GM18499 (cell line): ENCODE measurements at regions not wholly inside any gene's neighbourhood (a gene's known extent, or its start where the extent isn't known, plus 50 kb on each side); places are given as distances from the start of the nearest gene placed in this dataset.

ENCODE experiments used
- ATAC-seq: cut with Tn5 transposase; IDR thresholded peaks from one replicate; pipeline ENCODE4 v1.9.1; 2021; ENCODE audit warnings: moderate number of reproducible peaks; ENCODE audit not compliant: insufficient read depth, unreplicated experiment

DNA sequence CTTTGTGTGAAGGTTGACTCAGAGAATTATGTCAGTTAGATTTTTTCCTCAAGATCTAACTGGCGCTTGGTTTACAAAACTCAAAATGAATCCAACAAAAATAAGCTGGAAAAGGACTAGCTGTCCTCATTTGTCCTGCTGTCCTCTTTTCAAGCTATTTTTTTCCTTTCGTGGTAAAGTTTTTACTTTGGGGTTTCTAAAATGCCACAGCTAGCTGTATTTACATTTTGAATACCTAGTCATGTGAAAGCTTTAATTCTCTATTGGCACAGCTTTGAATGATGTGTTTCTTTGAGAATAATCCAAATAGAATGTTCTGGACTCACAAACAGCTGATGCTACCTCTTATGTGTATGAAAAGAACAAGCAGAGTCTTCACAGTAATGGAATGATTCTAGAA is 673.6 kb upstream of the NR5A2 start:
- ATAC-seq = no peak

DNA sequence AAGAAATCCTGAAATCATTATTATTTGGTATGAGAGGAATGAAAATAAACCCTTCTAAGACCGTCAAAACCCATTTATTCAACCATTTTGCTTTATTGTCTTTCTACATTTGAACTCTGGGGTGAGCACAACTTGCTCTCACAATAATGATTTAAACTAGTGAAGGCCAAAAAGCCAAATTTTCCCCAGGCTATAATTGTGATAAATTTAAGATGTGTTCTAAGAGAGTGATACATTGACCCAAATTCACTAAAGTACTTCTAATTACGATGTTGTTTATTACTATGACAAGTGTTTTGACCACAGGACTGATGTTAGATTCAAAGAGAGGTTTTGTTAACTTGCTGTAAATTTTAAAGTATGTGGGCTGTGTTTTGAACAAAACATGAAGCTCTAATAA is 670.9 kb upstream of the NR5A2 start:
- ATAC-seq = no peak

DNA sequence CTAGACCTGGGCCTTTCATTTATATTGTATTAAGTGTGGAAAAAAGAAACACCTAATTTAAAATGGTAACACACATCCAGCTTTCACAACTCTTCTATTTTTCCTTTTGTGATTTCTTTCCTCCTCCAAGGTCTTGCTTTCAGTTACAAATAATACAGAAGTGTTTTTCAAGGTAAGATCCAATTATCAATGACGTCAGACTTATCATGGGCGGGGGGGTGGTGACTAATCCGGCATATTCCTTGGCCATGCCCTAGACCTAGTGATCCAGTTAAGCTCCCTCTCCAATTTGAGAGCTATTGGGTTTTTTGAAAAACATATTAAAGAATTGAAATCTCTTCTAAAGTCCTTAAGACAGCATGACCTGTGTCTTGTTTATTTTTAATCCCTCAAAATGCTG is 669.9 kb upstream of the NR5A2 start:
- ATAC-seq = no peak

DNA sequence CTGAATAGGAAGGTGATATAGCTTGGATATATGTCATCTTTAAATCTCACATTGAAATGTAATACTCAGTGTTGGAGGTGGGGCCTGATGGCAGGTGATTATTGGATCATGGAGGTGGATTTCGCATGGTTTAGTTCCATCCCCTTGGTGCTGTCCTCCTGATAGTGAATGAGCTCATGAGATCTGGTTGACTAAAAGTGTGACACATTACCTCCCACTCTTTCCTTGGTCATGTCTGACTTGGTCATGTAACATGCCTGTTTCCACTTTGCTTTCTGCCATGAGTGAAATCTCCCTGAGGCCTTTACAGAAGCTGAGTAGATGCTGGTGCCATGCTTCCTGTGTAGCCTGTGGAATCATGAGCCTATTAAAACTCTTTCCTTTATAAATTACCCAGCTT is 664.5 kb upstream of the NR5A2 start:
- ATAC-seq = no peak

DNA sequence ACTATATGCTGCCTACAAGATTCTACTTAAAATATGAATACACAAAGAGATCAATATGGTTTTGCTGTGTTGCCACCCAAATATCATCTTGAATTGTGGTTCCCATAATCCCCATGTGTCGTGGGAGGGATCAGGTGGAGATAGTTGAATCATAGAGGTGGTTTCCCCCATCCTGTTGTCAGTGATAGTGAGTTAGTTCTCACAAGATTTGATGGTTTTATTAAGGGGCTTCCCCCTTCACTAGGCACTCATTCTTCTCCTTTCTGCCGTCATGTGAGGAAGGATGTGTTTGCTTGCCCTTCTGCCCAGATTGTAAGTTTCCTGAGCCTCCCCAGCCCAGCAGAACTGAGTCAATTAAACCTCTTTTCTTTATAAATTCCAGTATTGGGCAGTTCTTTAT is 654.4 kb upstream of the NR5A2 start:
- ATAC-seq = no peak

DNA sequence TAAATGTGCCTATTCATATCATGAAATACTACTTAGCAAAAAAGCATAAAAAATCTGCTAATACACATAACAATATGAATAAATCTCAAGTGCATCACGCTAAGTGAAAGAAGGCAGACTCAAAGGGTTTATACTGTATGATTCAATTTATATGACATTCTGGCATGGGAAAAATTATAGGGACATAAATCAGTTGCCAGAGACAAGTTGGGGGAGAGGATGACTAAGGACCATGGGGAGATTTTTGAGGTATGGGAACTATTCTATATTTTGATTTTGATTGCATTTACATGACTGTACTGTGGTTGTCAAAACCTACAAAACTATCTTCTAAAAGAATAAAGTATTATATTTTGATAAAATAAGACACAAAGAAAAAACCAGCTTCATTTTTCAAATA is 650.3 kb upstream of the NR5A2 start:
- no peak for ATAC-seq

DNA sequence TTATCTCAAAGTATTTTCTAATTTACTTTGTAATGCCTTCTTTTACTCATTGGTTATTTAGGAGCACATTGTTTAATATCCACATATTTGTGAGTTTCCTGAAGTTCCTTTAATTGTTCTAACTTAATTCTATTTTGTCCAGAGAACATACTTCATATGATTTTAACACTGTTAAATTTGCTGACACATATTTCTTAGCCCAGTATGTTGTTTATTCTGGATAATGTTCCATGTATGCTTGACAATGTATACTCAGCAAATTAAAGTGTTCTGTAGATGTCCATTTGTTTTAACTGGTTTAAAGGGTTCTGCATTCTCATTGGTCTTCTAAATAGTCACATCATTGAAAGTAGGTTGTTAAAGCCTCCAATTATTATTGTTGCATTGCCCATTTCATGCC is 643.7 kb upstream of the NR5A2 start:
- no peak for ATAC-seq

DNA sequence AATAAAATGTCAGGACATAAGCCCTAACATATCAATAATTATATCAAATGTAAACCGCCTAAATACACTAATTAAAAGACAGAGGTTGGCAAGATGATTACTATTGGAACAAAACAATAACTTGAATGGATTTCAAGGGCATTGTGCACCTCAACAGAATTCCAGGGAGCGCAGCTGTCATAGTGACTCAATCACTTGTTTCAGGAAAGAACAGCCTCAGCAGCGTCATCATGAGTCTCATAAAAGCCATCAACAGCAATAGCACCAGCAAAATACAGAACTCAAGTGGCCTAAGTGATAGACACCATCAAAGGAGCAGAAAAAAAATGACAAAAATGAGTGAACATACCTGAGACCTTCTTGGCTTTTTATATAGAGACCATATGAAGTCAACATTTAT is 632.7 kb upstream of the NR5A2 start:
- ATAC-seq = no peak

DNA sequence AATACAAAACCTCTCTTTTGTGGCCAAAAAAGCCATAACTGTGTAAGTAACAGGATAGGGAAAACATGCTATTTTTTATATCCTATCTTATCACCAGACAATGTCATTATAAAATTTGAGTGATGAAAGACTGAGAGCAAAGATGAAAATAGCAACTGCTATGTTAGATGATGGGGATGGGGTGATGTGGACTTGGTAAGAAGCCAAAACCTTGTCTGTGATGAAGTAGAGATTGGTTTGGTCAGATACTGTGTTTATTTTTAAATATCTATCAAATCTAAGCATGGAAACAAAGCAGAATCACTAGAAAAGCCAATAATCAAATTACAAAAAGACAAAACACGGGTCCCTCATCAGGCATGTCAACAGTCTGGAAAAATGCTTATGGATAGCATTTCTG is 631.1 kb upstream of the NR5A2 start:
- ATAC-seq = no peak

DNA sequence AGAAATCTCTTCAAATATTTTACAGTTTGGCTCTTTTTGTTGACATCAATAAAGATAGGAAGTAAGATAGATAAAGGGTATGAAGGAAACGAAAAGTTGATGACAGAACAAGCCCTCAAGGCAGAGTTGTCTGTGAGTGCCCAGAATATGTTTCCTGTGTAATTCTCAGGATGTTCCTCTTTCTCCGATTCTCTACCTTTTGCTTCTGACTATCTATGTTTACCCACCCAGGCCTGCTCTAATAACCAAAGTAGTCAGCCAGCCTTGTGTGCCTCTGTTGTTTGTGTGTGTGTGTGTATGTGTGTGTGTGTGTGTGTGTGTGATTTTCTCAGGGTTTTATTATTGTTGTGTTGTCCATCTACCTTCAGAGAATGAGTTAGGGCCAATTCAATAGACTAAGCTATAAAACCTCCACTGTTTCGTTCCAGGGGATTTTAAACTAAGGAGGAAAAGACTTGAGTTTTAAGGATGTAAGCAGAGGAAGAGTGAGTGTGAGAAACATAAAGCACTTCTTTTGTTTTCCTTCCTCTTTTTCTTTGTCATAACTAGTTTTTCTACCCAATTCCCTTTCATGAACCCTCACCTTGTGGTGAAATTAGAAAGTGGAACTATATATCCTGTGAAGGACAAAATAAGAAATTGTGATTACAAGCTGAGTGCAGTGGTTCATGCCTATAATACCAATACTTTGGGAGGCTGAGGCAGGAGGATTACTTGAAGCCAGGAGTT is 627.4 kb upstream of the NR5A2 start:
- ATAC-seq = peak; percentile 89

DNA sequence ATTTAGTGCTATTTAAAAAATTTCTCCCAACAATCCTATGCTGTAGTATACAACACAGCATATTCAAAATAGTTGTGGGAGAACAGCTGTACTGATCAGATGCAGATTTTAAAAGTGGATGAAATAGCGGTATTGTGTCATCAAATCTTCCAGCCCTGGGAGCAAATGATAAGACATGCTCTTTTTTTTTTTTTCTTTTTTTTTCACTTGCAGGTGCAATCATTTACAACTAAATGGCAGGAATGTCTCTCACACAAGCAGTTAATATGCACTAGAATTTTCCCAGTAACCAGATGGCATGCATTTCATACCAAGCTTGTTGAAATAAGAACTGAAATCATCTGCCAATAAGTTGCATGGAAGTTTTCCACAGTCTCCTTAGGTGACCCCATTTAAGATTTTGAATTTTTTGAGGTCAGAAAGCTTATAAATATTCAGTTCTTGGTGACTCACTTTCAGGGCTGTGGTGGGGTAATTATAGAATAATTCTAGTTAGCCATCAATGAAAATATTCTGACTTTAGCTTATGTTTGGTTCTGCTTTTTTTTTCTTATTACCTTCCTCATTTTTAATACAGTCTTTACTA is 623.9 kb upstream of the NR5A2 start:
- ATAC-seq = no peak

DNA sequence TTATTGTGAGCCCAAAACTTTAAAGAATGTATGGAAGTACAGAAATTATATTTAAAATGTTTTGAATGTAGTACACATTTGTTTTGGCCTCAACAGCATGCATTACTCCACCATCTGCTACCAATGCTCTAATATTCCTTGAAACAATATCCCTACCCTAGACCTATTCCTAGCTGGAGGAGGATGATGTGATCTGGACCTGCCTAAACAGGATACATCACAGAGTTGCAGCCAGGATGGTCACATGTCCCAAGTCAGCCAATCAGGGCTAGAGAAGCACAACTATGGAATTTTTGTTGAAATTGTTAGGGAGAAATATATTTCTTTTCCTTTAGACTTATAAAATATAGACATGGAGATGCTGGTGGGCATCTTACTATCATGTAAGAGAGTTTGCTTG is 623.3 kb upstream of the NR5A2 start:
- no peak for ATAC-seq

DNA sequence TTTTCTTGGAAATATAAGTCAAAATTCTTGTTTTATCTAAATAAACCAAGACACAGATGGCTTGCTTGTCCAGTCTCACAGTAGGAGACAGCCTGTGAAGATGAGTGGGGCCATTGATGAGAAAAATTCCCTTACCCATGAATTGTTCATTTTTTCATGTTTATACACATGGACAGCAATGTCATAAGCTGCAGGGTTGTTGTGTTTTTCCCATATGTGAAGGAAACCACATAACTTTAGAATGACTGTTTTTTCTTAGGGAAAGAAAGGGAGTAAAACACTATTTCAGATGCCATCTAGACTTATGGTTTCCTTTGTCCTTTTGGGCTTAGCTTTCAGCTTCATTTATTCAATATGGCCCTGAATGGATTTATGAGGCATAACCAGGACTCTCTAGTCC is 622.5 kb upstream of the NR5A2 start:
- ATAC-seq = no peak

DNA sequence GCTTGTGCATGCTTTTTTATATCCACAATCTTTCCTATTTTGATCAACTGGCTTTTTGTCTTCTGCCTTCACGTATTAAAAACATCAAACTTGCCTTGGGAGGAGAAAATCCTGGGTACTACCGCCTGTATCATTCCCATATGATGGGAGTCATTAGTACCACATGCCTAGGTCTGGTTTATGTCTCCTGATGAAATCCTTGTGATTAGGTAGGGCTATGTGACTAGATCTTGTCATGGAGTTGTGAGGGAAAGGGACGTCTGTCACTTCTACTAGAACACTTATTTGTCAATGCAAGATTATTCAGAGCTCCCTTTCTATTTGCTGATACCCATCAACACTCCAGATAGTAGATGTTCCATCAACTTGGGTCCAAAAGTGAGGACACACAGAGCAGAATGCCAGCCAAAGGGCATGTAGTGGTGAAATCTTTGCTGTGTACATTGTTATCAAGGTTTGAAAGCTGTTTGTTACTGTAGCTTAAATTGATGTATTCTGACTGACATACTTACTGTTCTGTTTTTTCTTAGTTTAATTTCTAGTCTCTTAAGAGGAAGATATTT is 621.8 kb upstream of the NR5A2 start:
- ATAC-seq = no peak

DNA sequence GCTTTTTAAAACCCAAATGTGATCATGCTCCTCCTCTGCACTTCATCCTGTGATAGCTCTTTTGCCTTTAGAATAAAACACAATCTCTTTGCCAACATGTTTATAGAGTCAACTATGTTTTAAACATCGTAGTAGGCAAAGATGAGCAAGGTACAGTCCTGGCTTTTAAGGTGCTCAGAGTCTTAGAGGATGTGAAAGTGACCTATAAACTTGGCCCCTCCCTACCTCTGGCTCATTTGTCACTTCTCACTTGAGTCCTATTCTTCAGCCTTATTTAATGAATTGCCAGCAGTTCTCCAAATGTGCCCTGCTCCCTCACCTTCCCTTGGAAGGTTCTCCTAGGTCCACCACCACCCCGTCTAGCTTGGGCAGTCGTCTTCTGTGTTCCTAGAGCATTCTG is 617.0 kb upstream of the NR5A2 start:
- ATAC-seq = no peak

DNA sequence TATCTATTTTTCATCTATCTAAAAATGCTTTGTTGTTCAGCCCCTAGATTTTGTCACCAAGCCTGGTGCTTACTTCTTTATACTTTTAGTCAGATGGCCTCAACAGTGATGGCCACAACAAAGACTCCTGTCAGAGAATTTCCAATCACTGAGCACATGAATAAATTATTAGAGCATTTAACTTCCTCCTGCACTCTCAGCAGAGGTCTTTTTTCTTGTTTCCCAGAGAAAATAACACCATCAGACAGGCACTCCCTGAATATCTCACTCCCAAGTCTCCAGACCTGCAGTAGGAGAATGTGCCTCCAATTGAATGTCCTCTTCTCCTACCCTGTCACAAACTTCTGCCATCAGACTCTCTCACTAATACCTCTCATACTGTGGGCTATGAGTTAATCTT is 616.0 kb upstream of the NR5A2 start:
- no peak for ATAC-seq

DNA sequence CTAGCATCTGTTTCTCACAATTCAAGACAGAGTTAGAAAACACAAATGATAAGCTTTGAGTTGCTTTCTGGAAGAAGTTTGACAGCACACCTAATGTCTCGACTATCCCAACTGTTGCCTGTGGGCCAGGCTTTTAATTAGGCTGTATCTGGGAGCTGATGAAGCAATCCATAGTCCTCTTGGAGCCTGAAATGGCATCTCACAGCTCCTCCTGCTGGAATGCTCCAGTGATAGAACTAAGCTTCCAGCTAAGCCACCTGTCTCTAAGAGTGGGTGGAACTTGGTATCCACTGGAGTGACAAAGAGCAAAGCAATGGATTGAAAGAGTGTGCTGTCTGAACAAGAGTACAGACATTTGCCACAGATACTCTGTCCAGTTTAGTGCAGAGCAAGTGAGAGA is 605.3 kb upstream of the NR5A2 start:
- no peak for ATAC-seq

DNA sequence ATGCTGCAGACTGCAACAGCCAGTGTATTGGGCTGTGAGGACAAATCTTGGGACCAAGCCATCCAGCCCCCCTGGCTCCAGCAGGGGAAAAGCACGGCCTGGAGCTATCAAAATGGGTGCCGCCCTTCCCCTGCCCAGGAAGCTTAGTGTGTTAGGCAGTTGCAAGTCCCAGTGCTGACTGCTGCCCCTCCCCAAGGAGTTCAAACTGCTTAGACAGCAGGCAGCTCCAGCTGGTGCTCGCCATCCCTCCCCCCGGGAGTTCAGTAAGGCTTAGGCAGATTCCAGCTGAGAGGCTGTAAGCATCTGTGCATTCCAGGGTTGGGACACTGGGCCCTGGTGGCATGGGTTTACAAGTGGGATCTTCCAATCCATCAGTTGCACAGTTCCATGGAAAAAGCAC is 579.6 kb upstream of the NR5A2 start:
- no peak for ATAC-seq

DNA sequence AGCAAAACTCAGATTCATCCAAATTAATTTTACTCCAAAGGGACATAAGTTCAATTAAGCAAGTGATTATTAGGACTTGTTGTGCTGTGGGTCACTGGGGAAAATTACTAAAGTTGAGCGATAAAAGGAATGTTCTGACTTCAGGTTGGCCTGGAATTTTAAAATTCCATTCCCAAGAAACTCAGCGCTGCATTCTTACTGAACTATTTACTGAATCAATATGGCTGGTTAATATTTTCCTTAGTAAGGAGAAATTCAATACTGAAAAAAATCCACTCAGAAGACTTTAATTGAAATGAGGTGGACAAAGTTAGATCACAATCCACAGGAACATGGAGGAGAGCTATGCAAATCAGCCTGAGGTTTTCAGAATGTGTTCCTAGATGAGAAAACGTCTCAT is 578.9 kb upstream of the NR5A2 start:
- no peak for ATAC-seq

DNA sequence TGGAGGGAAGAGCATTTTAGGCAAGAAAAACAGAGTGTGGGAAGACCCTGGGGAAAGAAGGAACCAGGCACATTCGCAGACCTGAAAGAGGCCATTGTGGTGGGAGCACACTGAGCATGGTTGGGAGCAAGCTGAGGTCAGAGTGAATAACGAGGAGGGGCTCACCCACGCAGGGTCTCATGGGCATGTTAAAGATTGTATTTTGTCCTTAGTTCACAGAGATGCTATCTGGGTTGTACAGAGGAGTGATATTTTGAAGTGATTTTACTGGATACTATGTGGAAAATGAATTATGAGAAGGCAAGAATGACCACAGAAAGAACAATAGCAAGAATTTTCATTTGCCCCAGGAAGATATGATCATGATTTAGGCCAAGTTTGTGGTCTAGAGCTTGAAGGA is 578.3 kb upstream of the NR5A2 start:
- ATAC-seq = no peak

DNA sequence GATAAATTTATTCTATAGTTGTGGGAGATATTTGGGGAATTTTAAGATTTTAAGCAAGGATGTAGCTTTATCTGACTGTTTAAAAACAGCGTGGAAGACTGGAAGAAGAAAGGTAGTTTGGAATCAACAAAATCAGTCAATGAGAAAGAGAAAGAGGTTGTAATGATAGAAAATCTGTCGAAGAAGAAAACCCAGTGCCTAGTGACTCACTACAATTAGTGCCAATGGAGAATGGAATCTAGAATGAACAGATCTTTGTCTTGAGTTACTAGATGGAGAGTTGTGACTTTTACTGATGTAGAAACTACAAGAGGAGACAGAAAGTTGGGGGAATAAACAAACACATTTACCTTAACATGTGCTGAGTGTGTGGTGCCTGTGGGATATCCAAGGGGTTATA is 577.8 kb upstream of the NR5A2 start:
- ATAC-seq = no peak

DNA sequence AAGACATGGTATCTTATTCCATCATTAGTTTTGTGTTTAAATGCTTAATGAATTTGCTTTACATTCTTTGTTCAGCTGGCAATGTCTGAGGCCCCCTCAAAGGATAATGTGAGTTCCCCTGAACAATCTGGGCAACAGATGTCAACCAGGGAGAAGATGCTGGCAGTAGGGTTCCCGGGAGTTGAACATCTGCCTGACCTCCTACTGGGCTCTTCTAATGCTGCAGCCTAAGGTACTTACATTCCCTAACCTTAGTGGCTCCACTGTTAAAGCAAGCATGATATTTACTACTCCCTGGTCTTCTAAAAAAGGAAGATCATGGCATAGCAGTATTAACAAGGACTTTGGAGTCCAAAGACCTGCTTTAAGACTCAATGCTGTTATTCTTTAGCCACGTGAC is 574.9 kb upstream of the NR5A2 start:
- no peak for ATAC-seq
